T-cell (primary cell): ENCODE measurements at regions not wholly inside any gene's neighbourhood (a gene's known extent, or its start where the extent isn't known, plus 50 kb on each side); places are given as distances from the start of the nearest gene placed in this dataset.
"Not testable (repeated sequence)": the region's sequence is repeated elsewhere in the genome, so short reads cannot be mapped to it uniquely, and the experiment has no call there.

ENCODE experiments used
- ATAC-seq, 4 experiments: fragments of 200-7000 bp in 3 of 4; fragments of 150-1000 bp in 1 of 4; cut with Tn5 transposase; replicated peaks in 1 of 4; 1 replicate in 3 of 4; 2 replicates in 1 of 4; pipeline ENCODE4 v1.10.0; 2021; ENCODE audit warnings: moderate library complexity in 3 of 4, mild to moderate bottlenecking in 2 of 4, moderate number of reproducible peaks in 1 of 4
- CTCF ChIA-PET, 2 donors: fragments of 300-600 bp; sonication (Branson Sonifier 250); formaldehyde crosslinking; loops; one replicate each; lab custom pipeline; 2022; ENCODE audit warnings: antibody characterized with exemption in 2 of 2; lab: Charles Lee
- POLR2A ChIA-PET, 2 donors: fragments of 300-600 bp; sonication (Branson Sonifier 250); formaldehyde crosslinking; loops; one replicate each; lab custom pipeline; 2022; ENCODE audit warnings: antibody characterized with exemption in 2 of 2; lab: Charles Lee
- DNase-seq, 35 experiments: peaks; one replicate each; pipeline versions ENCODE4 v3.0.0 to v3.0.0-alpha.2; 2013 to 2023
- H3K27ac ChIP-seq: one replicate; pipeline ENCODE4 v1.5.1; 2013; ENCODE audit warnings: low read length
- H3K27me3 ChIP-seq, 2 experiments: replicated peaks in 1 of 2; 1 replicate in 1 of 2; 2 replicates in 1 of 2; pipeline versions ENCODE4 v1.6.1 to v1.7.0; 2013; ENCODE audit warnings: low read length in 1 of 2, mixed read lengths in 1 of 2; ENCODE audit not compliant: control insufficient read depth in 2 of 2, insufficient read depth in 2 of 2; ENCODE audit errors: extremely low read depth in 1 of 2
- H3K36me3 ChIP-seq, 2 donors: 1 replicate in 1 of 2; 2 replicates in 1 of 2; pipeline versions ENCODE4 v1.6.1 to v1.7.0; 2013; ENCODE audit warnings: low read length in 1 of 2; ENCODE audit not compliant: control insufficient read depth in 2 of 2, insufficient read depth in 1 of 2; ENCODE audit errors: extremely low read depth in 1 of 2
- H3K4me1 ChIP-seq, 2 experiments: 1 replicate in 1 of 2; 2 replicates in 1 of 2; pipeline versions ENCODE4 v1.6.1 to v1.7.0; 2013; ENCODE audit warnings: low read length in 2 of 2, mixed read lengths in 1 of 2; ENCODE audit not compliant: insufficient read depth in 2 of 2, control insufficient read depth in 1 of 2; ENCODE audit errors: extremely low read depth in 1 of 2
- H3K4me3 ChIP-seq, 2 donors: 1 replicate in 1 of 2; 2 replicates in 1 of 2; pipeline versions ENCODE4 v1.5.1 to v1.7.0; 2013; ENCODE audit warnings: mild to moderate bottlenecking in 2 of 2, low read length in 1 of 2, moderate library complexity in 1 of 2; ENCODE audit not compliant: control insufficient read depth in 1 of 2; ENCODE audit errors: extremely low read depth in 1 of 2
- H3K9me3 ChIP-seq: 2 replicates; pipeline ENCODE4 v1.7.0; 2013
- H3K27ac Mint-ChIP-seq, 2 donors: one replicate each; pipeline ENCODE4 v1.8.0; 2020 to 2021; ENCODE audit warnings: mild to moderate bottlenecking in 2 of 2, mixed read lengths in 2 of 2
- H3K27me3 Mint-ChIP-seq, 2 donors: one replicate each; pipeline ENCODE4 v1.8.0; 2021 to 2022; ENCODE audit warnings: mixed read lengths in 2 of 2
- H3K36me3 Mint-ChIP-seq: one replicate; pipeline ENCODE4 v1.8.0; 2021; ENCODE audit warnings: mixed read lengths
- H3K4me1 Mint-ChIP-seq, 3 donors: one replicate each; pipeline ENCODE4 v1.8.0; 2020 to 2022; ENCODE audit warnings: mixed read lengths in 3 of 3, mild to moderate bottlenecking in 1 of 3
- H3K4me3 Mint-ChIP-seq, 3 donors: one replicate each; pipeline ENCODE4 v1.8.0; 2020 to 2022; ENCODE audit warnings: mild to moderate bottlenecking in 3 of 3, mixed read lengths in 3 of 3, moderate library complexity in 3 of 3
- H3K9me3 Mint-ChIP-seq, 3 donors: one replicate each; pipeline ENCODE4 v1.8.0; 2020 to 2022; ENCODE audit warnings: mixed read lengths in 3 of 3
- WGBS: methylation state at CpG from one replicate; pipeline ENCODE4 v1.1.5; 2013; ENCODE audit warnings: missing lambda C conversion rate; ENCODE audit not compliant: insufficient coverage; 5-methylcytosine and 5-hydroxymethylcytosine counted together

- Mint-ChIP-seq H3K36me3 (no peaks in the 10 kb centered on the region), H3K9me3 (peaks cover 5 to 22% (median 6%) of the 10 kb centered on the region in 3 donors), H3K4me3 (no peak overlapping the region), H3K4me1 (no peaks in the 10 kb centered on the region), H3K27me3 (no peaks in the 10 kb centered on the region), H3K27ac (no peak overlapping the region)
- ATAC-seq (no peak), DNase-seq (no peak)
- ChIA-PET CTCF (no interaction called here), POLR2A (no interaction called here)
- Histone ChIP-seq H3K36me3 (no peaks in the 10 kb centered on the region), H3K9me3 (no peaks in the 10 kb centered on the region), H3K27me3 (no peaks in the 10 kb centered on the region), H3K27ac (no peak overlapping the region), H3K4me3 (no peak overlapping the region), H3K4me1 (no peaks in the 10 kb centered on the region)
- no CpG with 5 or more reads among the region's 2 CpGs for WGBS
Measured at GRCh38 chr10:56181607-56182006, 179.5 kb downstream of the ZWINT start.

DNA sequence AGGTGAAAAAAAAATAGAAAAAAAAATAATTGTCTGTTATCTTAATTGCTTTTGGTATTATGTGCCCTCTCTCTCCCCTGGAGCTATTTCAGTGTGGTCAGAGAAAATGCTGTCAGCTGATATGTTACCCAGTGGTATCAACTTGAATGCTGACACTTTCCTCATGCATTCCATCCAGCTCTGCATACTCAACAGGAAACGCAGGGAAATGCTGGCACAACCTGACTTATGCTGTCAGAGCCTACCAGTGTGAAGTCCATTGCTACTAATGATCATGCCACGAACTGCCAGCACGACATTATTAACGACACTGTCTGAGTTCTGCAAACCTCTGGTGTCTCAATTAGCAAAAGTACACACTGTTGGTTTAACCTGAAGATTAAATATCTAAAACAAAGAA is 182.8 kb downstream of the ZWINT start:
- H3K36me3 Mint-ChIP-seq: no peaks in the 10 kb centered on the region
- ChIA-PET CTCF (no interaction called here), POLR2A (no interaction called here)
- no peaks in the 10 kb centered on the region for H3K9me3 ChIP-seq
- H3K4me3 ChIP-seq: no peak overlapping the region
- 45% methylated on average over 1 of the region's 4 CpGs for WGBS
- no peaks in the 10 kb centered on the region for H3K36me3 ChIP-seq
- H3K27me3 Mint-ChIP-seq: no peaks in the 10 kb centered on the region
- no peak overlapping the region for H3K27ac ChIP-seq
- no peak overlapping the region for H3K27ac Mint-ChIP-seq
- ATAC-seq (no peak), DNase-seq (no peak)
- H3K4me3 Mint-ChIP-seq: no peak overlapping the region
- no peaks in the 10 kb centered on the region for H3K27me3 ChIP-seq
- H3K9me3 Mint-ChIP-seq: peaks cover 0 to 16% (median 4%) of the 10 kb centered on the region in 3 donors
- no peaks in the 10 kb centered on the region for H3K4me1 Mint-ChIP-seq
- no peaks in the 10 kb centered on the region for H3K4me1 ChIP-seq

- H3K36me3 ChIP-seq, CTCF ChIA-PET, DNase-seq, H3K27ac Mint-ChIP-seq, H3K36me3 Mint-ChIP-seq, H3K9me3 ChIP-seq, H3K4me1 ChIP-seq, ATAC-seq, H3K4me3 Mint-ChIP-seq, H3K4me3 ChIP-seq, POLR2A ChIA-PET, H3K27ac ChIP-seq, H3K27me3 Mint-ChIP-seq, H3K27me3 ChIP-seq, H3K4me1 Mint-ChIP-seq: not testable (repeated sequence)
- WGBS: 95% methylated on average over 34 of the region's 41 CpGs
- peaks cover 8 to 23% (median 9%) of the 10 kb centered on the region in 3 donors for H3K9me3 Mint-ChIP-seq
Measured at GRCh38 chr10:56155091-56155513, 206.0 kb downstream of the ZWINT start.

DNA sequence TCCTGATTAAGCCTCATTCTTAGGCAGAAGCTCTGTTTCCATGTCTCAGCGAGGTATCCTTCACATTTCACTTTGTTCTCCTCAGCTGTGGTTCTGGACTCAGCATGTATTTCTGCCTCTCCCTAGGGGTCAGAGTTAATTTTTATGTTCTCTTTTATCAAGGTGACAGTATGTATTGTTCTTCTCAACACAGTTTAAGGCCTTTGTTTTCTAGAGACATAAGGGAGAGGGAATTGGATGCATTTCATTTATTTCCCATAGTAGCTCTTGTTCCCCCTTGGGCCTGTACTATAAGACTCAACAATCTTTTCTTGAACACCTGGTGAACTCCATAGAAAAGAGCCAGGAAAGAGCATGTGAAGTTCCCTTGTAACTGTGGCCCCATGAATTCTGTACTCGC is 214.3 kb downstream of the ZWINT start:
- Histone ChIP-seq H3K4me3 (no peak overlapping the region), H3K4me1 (no peaks in the 10 kb centered on the region), H3K27ac (no peak overlapping the region), H3K27me3 (no peaks in the 10 kb centered on the region), H3K36me3 (no peaks in the 10 kb centered on the region), H3K9me3 (no peaks in the 10 kb centered on the region)
- H3K27ac Mint-ChIP-seq: no peak overlapping the region
- H3K9me3 Mint-ChIP-seq: peaks cover 6 to 28% (median 21%) of the 10 kb centered on the region in 3 donors
- ATAC-seq: no peak
- H3K27me3 Mint-ChIP-seq: no peaks in the 10 kb centered on the region
- ChIA-PET POLR2A (no interaction called here), CTCF (no interaction called here)
- WGBS: 100% methylated on average over 1 of the region's 2 CpGs
- no peak overlapping the region for H3K4me3 Mint-ChIP-seq
- H3K4me1 Mint-ChIP-seq: no peaks in the 10 kb centered on the region
- no peaks in the 10 kb centered on the region for H3K36me3 Mint-ChIP-seq
- DNase-seq: no peak

DNA sequence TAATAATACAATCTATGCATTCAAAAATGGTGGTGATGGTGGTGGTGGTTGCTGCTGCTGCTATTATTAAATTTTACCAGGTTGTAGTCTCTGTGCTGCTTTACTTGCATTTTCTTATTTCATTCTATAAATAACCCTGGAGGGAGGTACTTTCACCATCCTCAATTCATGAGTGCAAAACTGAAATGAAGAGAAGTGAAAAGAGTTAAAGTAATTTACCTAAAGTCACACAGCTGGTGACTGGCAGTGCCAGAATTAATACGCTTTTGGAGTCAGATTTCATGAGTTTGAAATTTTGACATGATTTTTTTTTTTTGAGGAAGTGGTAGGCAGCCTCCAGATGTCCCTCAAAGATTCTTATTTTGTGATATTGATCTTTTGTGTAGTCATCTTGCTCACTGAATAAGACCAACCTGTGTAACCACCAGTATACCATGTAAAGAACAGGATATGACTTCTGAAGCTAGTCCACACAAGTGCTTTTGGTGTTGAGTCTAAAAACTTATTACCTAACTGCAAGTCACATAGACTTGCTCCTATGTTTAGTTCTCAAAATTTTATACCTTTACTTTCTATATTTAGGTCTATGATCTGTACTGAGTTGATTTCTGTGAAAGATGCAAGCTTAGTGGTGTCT is 218.8 kb downstream of the ZWINT start:
- ATAC-seq (no peak), DNase-seq (no peak)
- POLR2A ChIA-PET: no interaction called here
- peaks cover 10 to 23% (median 10%) of the 10 kb centered on the region in 3 donors for H3K9me3 Mint-ChIP-seq
- no peak overlapping the region for H3K4me3 Mint-ChIP-seq
- Histone ChIP-seq H3K36me3 (no peaks in the 10 kb centered on the region), H3K4me3 (no peak overlapping the region), H3K27me3 (no peaks in the 10 kb centered on the region), H3K4me1 (no peaks in the 10 kb centered on the region), H3K27ac (no peak overlapping the region), H3K9me3 (no peaks in the 10 kb centered on the region)
- H3K27me3 Mint-ChIP-seq: no peaks in the 10 kb centered on the region
- H3K4me1 Mint-ChIP-seq: no peaks in the 10 kb centered on the region
- H3K36me3 Mint-ChIP-seq: no peaks in the 10 kb centered on the region
- CTCF ChIA-PET: no interaction called here
- WGBS: 20% methylated on average over 1 of the region's 1 CpG
- H3K27ac Mint-ChIP-seq: no peak overlapping the region

DNA sequence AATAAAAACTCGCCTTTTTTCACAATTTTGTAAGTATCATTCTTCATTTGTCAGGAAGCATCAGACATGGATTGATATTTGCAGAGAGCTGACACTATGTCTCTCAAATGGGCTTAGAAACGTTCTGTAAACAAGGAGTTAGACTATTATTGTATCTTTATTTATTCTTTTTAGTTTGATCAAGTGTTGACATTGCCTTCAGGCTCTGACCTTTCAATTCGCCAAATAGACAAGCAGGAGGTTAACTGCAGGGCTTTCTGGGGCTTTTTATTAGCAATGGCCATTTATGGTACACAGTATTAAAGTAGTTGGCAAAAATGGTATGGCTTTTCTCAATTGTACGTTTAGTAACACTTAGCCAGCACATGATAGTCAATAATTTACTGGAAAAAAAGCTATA is 221.7 kb downstream of the ZWINT start:
- Mint-ChIP-seq H3K4me3 (no peak overlapping the region), H3K9me3 (peaks cover 3 to 8% (median 7%) of the 10 kb centered on the region in 3 donors), H3K27ac (no peak overlapping the region), H3K36me3 (no peaks in the 10 kb centered on the region), H3K27me3 (no peaks in the 10 kb centered on the region), H3K4me1 (no peaks in the 10 kb centered on the region)
- POLR2A ChIA-PET: no interaction called here
- Histone ChIP-seq H3K27me3 (no peaks in the 10 kb centered on the region), H3K4me1 (no peaks in the 10 kb centered on the region), H3K9me3 (no peaks in the 10 kb centered on the region), H3K4me3 (no peak overlapping the region), H3K36me3 (no peaks in the 10 kb centered on the region), H3K27ac (no peak overlapping the region)
- DNase-seq (no peak), ATAC-seq (no peak)
- WGBS: 67% methylated on average over 1 of the region's 4 CpGs
- CTCF ChIA-PET: no interaction called here

DNA sequence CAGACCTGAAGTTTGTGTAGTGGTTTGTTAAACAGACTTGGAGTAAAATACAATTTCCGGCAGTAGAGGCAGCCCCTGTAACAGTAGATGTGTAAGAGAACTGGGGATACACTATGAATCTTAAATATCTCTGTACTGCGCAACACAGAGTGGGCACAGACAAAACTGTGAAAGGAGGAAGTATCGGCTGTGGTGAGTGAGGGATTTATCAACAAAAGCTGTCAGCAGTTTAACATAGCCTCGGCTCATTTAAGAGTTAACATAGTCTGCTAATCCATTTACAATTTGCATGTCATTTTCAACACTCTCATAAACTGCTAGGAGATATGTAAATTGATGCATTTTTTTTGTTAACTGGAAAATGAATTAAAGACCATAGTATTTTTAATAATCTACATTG is 225.2 kb downstream of the ZWINT start:
- H3K36me3 Mint-ChIP-seq: no peaks in the 10 kb centered on the region
- ATAC-seq (no peak), DNase-seq (no peak)
- no peaks in the 10 kb centered on the region for H3K27me3 Mint-ChIP-seq
- no peak overlapping the region for H3K4me3 Mint-ChIP-seq
- 88% methylated on average over 1 of the region's 4 CpGs for WGBS
- ChIA-PET POLR2A (no interaction called here), CTCF (no interaction called here)
- no peak overlapping the region for H3K27ac ChIP-seq
- H3K27ac Mint-ChIP-seq: no peak overlapping the region
- H3K36me3 ChIP-seq: no peaks in the 10 kb centered on the region
- H3K4me3 ChIP-seq: no peak overlapping the region
- peaks cover 3 to 8% (median 7%) of the 10 kb centered on the region in 3 donors for H3K9me3 Mint-ChIP-seq
- H3K9me3 ChIP-seq: no peaks in the 10 kb centered on the region
- H3K27me3 ChIP-seq: no peaks in the 10 kb centered on the region
- no peaks in the 10 kb centered on the region for H3K4me1 ChIP-seq
- H3K4me1 Mint-ChIP-seq: no peaks in the 10 kb centered on the region
